Keratinocyte (primary cell): ENCODE measurements at regions not wholly inside any gene's neighbourhood (a gene's known extent, or its start where the extent isn't known, plus 50 kb on each side); places are given as distances from the start of the nearest gene placed in this dataset.

Experiments
- DNase-seq: peaks from one replicate; pipeline ENCODE4 v3.0.0-alpha.2; 2011; ENCODE audit warnings: low read depth, missing footprints, low spot score
- FAIRE-seq: peaks from 2 replicates; lab custom pipeline; 2011; peaks lifted over from hg19 to GRCh38; lab: Jason Lieb, UNC
- H2AFZ ChIP-seq: 2 replicates; pipeline ENCODE4 v1.6.0; 2012; ENCODE audit warnings: low read length, control low read depth, inconsistent platforms; ENCODE audit not compliant: control insufficient read depth
- H3K27ac ChIP-seq: 2 replicates; pipeline ENCODE4 v1.5.1; 2011; ENCODE audit warnings: low read length; ENCODE audit not compliant: control insufficient read depth, insufficient read depth
- H3K27me3 ChIP-seq: 3 replicates; pipeline ENCODE4 v1.6.0; 2011; ENCODE audit warnings: low read length; ENCODE audit not compliant: control insufficient read depth, insufficient read depth; ENCODE audit errors: extremely low read depth
- H3K36me3 ChIP-seq, 2 experiments: 2 replicates in 1 of 2; 3 replicates in 1 of 2; pipeline ENCODE4 v1.5.1; 2011; ENCODE audit warnings: low read length in 2 of 2, mild to moderate bottlenecking in 1 of 2; ENCODE audit not compliant: control insufficient read depth in 2 of 2, insufficient read depth in 2 of 2; ENCODE audit errors: extremely low read depth in 1 of 2
- H3K4me1 ChIP-seq: 3 replicates; pipeline ENCODE4 v1.5.1; 2011; ENCODE audit warnings: low read length; ENCODE audit not compliant: control insufficient read depth, insufficient read depth; ENCODE audit errors: extremely low read depth
- H3K4me2 ChIP-seq: 3 replicates; pipeline ENCODE4 v1.6.0; 2011; ENCODE audit warnings: low read depth, low read length; ENCODE audit not compliant: control insufficient read depth, insufficient read depth; ENCODE audit errors: extremely low read depth
- H3K4me3 ChIP-seq, 3 experiments: fragments of 200-600 bp in 1 of 3; sonication (generic) in 1 of 3; 2 replicates in 2 of 3; 3 replicates in 1 of 3; pipeline ENCODE4 v1.5.1; 2011 to 2016; ENCODE audit warnings: low read length in 3 of 3, mild to moderate bottlenecking in 3 of 3, control low read depth in 2 of 3, inconsistent platforms in 1 of 3, low read depth in 1 of 3, mixed read lengths in 1 of 3, mixed run types in 1 of 3, moderate library complexity in 1 of 3; ENCODE audit not compliant: control insufficient read depth in 2 of 3, insufficient read depth in 2 of 3; ENCODE audit errors: extremely low read depth in 1 of 3
- H3K79me2 ChIP-seq: 2 replicates; pipeline ENCODE4 v1.6.0; 2012; ENCODE audit warnings: low read length; ENCODE audit not compliant: control insufficient read depth, insufficient read depth
- H3K9ac ChIP-seq: 3 replicates; pipeline ENCODE4 v1.6.0; 2011; ENCODE audit warnings: low read length; ENCODE audit not compliant: control insufficient read depth, insufficient read depth; ENCODE audit errors: extremely low read depth
- H3K9me1 ChIP-seq: 3 replicates; pipeline ENCODE4 v1.6.0; 2011; ENCODE audit warnings: low read length; ENCODE audit not compliant: control insufficient read depth, insufficient read depth; ENCODE audit errors: extremely low read depth
- H3K9me3 ChIP-seq: 2 replicates; pipeline ENCODE4 v1.5.1; 2012; ENCODE audit warnings: low read depth, low read length; ENCODE audit not compliant: control insufficient read depth
- H4K20me1 ChIP-seq: 3 replicates; pipeline ENCODE4 v1.6.0; 2011; ENCODE audit warnings: low read length; ENCODE audit not compliant: control insufficient read depth, insufficient read depth; ENCODE audit errors: extremely low read depth
- EZH2 ChIP-seq: IDR thresholded peaks from one replicate; pipeline ENCODE4 v1.6.1; 2012; ENCODE audit warnings: inconsistent platforms, mild to moderate bottlenecking, low read length, moderate library complexity
- dilution Hi-C: fragments of 300-500 bp; cut with MboI; formaldehyde crosslinking; loops from one replicate; pipeline ENCODE4 v1.7.0; 2020; ENCODE audit warnings: low sequenced_read_pairs; ENCODE audit not compliant: extremely low pct_ligation_motif_present
- TF ChIP-seq, protein P1 (sequence below), 3 experiments: IDR thresholded peaks in 1 of 3; conservative IDR thresholded peaks in 1 of 3; optimal IDR thresholded peaks in 1 of 3; 2 replicates in 2 of 3; 3 replicates in 1 of 3; pipeline versions ENCODE3 to v1.5.1; 2011; ENCODE audit warnings: low read length in 3 of 3, mild to moderate bottlenecking in 3 of 3, moderate library complexity in 2 of 3, control low read depth in 1 of 3, inconsistent platforms in 1 of 3; ENCODE audit not compliant: insufficient read depth in 2 of 3; ENCODE audit errors: extremely low read depth in 1 of 3

DNA sequence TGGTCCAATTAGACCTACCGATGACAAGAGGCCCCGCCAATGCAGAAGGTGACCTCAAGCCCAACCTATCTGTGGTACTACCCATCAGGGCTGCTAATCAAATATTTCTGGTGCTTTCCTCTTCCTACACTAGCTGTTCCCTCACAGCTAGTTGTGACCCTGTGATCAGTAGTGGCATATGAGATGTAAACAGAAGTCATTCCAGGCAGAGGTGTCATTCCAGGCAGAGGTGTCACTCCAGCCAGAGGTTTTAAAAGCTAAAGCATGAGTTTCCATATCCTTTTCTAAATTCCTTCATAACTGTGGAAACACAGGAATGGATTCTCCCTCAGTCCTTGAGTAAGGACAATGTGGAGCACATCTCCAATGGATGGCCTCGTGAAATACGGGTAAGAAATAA, 110.9 kb upstream of the DNAJC10 start:
- dilution Hi-C loops = no loop called here
- H3K79me2 ChIP-seq = no peaks in the 10 kb centered on the region
- no peaks in the 10 kb centered on the region for H3K27me3 ChIP-seq
- H3K27ac ChIP-seq = no peak overlapping the region
- no peaks in the 10 kb centered on the region for H3K36me3 ChIP-seq
- H2AFZ ChIP-seq = no peak overlapping the region
- no peak overlapping the region for H3K4me2 ChIP-seq
- no peaks in the 10 kb centered on the region for H4K20me1 ChIP-seq
- no peak overlapping the region for H3K9ac ChIP-seq
- H3K9me3 ChIP-seq = no peaks in the 10 kb centered on the region
- DNase-seq = no peak
- H3K4me3 ChIP-seq = no peak overlapping the region
- TF ChIP-seq, protein P1, sequence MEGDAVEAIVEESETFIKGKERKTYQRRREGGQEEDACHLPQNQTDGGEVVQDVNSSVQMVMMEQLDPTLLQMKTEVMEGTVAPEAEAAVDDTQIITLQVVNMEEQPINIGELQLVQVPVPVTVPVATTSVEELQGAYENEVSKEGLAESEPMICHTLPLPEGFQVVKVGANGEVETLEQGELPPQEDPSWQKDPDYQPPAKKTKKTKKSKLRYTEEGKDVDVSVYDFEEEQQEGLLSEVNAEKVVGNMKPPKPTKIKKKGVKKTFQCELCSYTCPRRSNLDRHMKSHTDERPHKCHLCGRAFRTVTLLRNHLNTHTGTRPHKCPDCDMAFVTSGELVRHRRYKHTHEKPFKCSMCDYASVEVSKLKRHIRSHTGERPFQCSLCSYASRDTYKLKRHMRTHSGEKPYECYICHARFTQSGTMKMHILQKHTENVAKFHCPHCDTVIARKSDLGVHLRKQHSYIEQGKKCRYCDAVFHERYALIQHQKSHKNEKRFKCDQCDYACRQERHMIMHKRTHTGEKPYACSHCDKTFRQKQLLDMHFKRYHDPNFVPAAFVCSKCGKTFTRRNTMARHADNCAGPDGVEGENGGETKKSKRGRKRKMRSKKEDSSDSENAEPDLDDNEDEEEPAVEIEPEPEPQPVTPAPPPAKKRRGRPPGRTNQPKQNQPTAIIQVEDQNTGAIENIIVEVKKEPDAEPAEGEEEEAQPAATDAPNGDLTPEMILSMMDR (optimal IDR thresholded peaks at IDR 0.05 in 1 of 3, IDR thresholded peaks at IDR 0.05 in 1 of 3, conservative IDR thresholded peaks at IDR 0.05 in 1 of 3; ENCODE audit: extremely low read depth in 1 of 3, insufficient read depth in 2 of 3, low read length in 3 of 3) = no peak
- TF ChIP-seq EZH2 = no peak
- no peaks in the 10 kb centered on the region for H3K9me1 ChIP-seq
- no peaks in the 10 kb centered on the region for H3K4me1 ChIP-seq
- FAIRE-seq = no peak

DNA sequence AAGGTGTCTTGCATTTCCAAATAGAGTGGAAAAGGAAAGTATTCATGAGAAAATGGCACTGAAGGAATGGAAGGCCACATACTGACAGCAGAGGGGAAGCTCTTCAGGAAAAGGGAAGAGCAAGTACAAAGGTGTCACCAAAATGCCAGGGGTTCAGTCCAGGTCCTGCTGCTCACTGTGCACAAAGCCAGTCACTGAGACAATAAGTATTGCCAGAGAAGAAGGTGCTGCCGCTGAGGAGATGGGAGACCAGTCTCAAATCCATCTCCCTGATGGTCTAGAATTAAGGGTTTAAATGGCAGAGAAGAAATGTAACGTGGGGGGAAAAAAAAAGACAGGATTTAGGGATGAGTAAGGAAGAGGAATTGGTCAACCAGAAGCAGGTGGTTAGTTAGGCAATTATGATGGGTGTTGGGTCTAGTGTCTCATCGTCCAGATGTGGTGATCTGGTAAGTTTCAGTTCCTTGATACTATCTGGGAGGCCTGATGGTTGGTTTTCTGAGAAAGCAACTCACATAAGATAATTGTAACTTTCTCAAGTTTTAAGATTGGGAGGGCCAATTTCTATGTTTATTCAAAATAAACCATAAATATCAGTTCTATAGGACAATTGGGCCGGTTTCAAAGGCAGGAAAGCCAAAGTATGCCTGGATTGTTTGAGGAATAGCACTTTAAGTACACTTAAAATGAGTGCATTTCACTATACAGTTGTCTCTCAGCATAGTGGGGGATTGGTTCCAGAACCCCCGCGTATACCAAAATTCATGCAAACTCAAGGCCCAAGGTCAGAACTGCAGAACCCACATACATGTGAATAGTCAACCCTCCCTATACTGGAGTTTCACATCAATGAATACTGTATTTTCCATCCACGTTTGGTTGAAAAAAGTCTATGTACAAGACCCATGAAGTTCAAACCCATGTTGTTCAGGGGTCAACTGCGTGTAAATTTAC, 109.1 kb upstream of the DNAJC10 start:
- dilution Hi-C loops = no loop called here

More for the DNA sequence above, 109.1 kb upstream of the DNAJC10 start:
- Histone ChIP-seq H3K4me2 (no peak overlapping the region), H3K9me1 (no peaks in the 10 kb centered on the region), H3K27me3 (no peaks in the 10 kb centered on the region), H3K79me2 (no peaks in the 10 kb centered on the region), H2AFZ (no peak overlapping the region), H3K4me1 (no peaks in the 10 kb centered on the region), H3K27ac (no peak overlapping the region), H3K9ac (no peak overlapping the region), H3K9me3 (no peaks in the 10 kb centered on the region), H4K20me1 (no peaks in the 10 kb centered on the region), H3K36me3 (no peaks in the 10 kb centered on the region), H3K4me3 (no peak overlapping the region)
- no peak for FAIRE-seq
- DNase-seq = no peak
- TF ChIP-seq, protein P1 (optimal IDR thresholded peaks at IDR 0.05 in 1 of 3, IDR thresholded peaks at IDR 0.05 in 1 of 3, conservative IDR thresholded peaks at IDR 0.05 in 1 of 3; ENCODE audit: extremely low read depth in 1 of 3, insufficient read depth in 2 of 3, low read length in 3 of 3) = no peak
- TF ChIP-seq EZH2 = no peak
